ENCODE measurements at regions not wholly inside any gene's neighbourhood (a gene's known extent, or its start where the extent isn't known, plus 50 kb on each side); places are given as distances from the start of the nearest gene placed in this dataset.
A peak's percentile ranks its signal among the peaks of the same experiment; 100 is the strongest.

DNA sequence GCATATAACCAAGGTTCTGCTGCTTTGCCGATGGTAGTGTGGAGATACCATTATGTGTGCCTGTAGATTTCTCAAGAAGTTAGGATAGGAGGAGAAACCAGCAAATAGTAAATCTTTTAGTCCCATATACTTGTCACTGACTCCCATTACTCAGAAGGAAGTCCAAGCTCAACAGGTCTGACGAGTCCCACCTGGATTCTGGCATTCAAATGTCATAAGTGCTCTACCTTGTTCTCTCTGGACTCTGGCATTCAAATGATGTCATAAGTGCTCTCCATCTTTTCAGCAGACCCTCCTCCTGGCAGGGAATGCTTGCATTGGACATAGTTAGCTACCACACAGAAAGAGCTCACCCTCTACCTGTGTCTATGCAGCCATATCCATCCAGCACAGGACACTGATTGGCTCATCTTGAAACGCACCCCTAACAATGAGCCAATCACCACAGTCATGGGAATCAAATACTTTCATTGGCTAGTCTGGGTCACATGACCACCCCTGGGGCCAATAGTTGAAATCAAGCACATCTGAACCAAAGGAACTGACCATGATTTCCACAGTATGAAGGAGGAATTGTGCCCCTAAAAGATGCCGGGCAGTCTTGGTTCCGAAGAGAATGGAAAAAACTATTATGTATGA lies 205.0 kb upstream of the ADAMTS9 start:
- no peak for DNase-seq (ENCODE audit: low read depth)

DNA sequence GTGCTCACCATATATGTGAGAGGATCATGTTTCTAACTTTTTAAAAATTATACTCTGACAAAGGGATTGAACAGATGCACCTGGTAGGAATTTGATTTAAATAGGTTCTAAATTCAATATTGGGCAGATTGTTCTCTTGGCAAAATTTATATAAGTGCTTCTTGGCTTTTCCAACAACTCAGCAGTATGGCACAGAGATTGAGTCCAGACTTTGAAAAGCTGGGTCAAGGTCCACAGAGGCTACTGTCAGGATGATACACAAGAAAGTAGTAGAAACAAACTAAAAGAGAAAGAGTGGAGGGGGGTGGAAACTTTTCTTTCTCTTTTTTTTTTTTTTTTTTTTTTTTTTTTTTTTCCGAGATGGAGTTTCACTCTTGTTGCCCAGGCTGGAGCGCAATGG lies 203.2 kb upstream of the ADAMTS9 start:
- DNase-seq (ENCODE audit: low read depth), result no peak

DNA sequence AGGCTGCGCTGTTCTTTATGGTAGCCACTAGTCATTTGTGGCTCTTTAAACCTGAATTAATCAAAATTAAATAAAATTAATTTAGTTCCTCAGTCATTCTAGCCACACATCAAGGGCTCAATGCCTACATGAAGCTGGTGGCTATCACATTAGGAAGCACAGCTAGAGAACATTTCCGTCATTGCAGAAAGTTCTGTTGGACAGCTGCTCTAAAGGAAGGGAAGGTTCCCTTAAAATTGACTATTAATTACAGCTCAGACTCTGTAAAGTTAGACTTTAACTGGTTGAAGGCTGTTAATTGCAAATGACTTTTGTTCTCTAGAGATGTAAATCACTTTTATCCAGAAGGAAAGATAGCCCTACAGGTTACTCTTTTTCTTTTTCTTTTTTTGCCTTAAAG lies 202.7 kb upstream of the ADAMTS9 start:
- no peak for DNase-seq (ENCODE audit: low read depth)

DNA sequence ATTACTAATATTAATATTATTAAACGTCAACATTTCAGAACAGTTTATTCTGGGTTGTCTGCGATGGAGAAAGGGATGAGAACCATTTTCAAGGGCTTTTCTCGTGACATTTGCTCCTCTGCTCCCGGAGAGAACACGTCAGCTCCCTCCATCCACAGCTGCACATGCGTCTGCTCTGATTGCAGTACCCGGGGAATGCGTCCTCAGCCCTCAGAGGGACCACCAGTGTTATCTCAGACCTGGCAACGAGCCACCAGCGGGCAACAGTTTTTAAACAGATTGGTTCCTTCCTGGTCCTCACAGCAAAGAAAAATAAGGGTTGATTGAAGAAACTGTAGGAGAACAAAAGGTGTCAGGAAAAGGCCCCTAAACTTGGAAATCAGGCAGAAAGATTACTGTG lies 202.2 kb upstream of the ADAMTS9 start:
- DNase-seq (ENCODE audit: low read depth), result no peak

GRCh38 chr3:64888840-64889392 lies 201.1 kb upstream of the ADAMTS9 start:
- no peak for DNase-seq (ENCODE audit: low read depth)

- no peak for DNase-seq (ENCODE audit: low read depth)
These were observed 200.4 kb upstream of the ADAMTS9 start for GRCh38 chr3:64888165-64888564.

DNA sequence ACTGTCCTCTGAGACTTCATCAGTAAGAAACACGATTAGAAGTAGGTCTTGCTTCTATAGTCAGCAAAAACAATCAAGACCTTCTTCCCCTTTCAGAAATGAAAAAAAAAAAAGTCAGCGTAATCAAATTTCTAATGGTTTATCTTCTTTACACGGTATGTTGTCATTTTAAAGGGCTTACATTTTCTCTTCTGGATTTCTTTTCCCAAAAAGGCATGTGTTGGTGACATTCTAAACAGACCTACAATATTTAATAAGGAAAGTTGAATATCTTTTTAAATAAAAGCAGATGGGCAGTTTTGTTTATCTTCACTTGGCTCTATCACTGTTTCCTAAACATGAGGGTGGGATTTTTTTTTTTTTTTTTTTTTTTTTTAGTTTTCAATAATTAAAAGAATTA lies 197.3 kb upstream of the ADAMTS9 start:
- DNase-seq (ENCODE audit: low read depth), result no peak

GRCh38 chr3:64884536-64884935 lies 196.7 kb upstream of the ADAMTS9 start:
- DNase-seq (ENCODE audit: low read depth), result no peak

GRCh38 chr3:64880916-64881315 lies 193.1 kb upstream of the ADAMTS9 start:
- no peak for DNase-seq (ENCODE audit: low read depth)

- DNase-seq (ENCODE audit: low read depth), result no peak
These were observed 190.6 kb upstream of the ADAMTS9 start for GRCh38 chr3:64878362-64878761.

DNA sequence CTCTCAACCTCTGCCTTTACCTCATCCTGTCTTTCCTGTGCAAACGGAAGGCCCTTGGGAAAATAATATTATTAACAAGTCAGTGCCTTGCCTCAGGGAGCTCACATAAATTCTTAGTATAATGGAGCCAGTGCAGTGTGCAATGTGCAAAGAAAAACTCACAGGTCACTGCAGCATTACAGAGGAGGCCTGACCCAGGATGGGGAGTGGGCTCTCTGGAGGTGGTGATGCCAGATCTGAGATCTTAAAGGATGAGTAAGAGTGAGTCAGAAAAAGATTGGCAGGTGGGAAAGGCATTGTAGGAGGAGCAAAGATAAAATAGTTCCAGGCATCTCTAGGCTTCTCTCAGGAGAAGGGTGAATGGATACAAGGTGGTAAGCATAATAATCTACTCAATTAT lies 185.6 kb upstream of the ADAMTS9 start:
- DNase-seq (ENCODE audit: low read depth), result no peak

DNA sequence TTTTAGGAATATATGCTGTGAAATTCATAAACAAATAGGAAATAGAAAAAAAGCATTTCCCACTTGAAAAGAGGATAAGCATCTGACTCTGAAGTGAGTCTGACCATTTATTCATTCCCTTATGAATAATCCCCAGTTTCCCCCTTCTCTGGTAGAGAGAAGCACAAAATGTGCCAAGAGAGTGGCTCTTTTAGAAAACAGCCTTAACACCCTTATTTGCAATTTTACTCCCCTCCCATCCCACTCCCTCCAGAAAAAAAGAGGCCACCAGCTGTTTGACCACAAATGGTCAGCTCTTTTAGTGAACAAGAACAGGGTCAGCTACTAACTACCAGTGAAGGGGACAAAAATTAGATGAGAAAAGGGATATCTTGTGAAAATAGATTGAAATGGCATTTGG lies 184.5 kb upstream of the ADAMTS9 start:
- peak; percentile 27 for DNase-seq (ENCODE audit: low read depth)

GRCh38 chr3:64871834-64872249 lies 184.0 kb upstream of the ADAMTS9 start:
- no peak for DNase-seq (ENCODE audit: low read depth)

- peak; percentile 44 for DNase-seq (ENCODE audit: low read depth)
These were observed 183.3 kb upstream of the ADAMTS9 start for GRCh38 chr3:64870876-64871646.

- DNase-seq (ENCODE audit: low read depth), result no peak
These were observed 179.4 kb upstream of the ADAMTS9 start for GRCh38 chr3:64867224-64867623.

DNA sequence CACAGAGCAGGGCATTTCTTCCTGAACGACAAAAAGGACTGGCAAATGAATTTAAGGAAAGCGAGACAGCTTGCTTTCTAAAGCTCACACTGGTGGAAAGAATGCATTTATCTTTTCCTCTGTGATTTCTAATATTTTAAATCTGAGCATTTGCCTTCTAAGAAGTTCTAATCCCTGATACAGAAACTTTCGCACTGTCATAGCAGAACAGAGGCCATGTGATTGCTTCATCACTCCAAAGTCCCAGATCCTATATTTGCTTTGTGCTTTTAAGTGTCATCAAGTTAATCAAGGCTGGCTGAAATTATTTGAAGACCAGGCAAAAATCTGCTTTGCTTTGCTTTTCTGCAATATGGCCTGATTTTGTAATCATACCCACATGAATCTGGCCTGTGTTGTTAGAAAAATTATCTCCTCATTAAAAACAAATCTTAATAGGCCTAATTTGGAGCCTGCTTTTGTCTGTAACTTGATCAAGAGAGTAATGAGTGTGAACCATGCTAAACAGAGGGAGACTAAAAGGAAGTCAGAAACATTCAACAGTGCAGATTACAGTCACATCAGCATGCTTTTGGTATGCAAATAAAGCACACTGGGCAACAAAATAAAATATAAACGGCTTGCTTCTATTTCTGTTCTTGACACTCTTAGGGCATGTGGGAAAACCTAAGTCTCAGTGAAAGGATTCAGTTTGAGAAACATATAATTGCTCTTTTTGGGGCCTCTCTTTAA lies 178.2 kb upstream of the ADAMTS9 start:
- DNase-seq (ENCODE audit: low read depth), result no peak

DNA sequence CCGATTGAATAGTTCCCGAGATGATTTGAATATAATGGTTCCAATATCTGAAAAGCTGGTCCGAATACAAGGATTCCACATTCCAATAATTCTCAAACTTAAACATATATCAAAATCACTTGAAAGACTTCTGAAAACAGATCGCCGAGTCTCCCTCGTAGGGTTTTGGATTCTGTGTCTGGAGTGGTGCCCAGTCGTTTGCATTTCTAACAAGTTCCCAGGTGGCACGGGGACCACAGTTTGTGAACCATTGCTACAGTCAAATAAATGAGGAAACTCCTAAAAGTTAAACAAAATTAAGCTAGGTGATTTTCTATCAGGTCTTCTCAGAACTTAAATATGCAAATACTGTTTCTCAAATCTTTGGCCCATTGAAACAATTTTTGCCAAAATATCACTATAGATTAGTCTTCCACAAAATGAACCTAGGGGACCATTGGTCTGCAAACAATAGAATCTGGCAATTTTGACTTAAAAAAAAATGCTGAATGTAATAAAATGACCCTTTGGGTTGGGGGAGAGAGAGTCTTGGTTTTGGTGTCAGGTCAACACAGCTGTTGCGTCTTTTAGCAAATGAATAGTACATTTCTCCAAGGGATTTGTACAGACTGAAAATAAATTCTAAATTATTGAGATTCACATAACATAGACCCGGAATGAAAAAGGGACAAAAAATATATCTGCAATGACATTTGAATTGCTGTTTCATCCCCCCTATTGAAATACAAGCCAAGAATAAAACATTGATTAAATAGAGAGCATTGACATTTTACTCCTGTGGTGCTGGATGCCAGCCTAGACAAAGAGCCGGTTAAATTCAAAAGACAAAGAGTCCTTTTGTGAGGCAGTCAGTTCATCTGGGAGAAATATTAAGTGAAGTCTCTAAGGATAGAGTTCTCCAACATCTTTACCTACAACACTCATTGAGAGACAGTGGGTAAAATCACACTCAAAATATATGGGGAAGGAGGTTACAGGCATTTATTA lies 175.7 kb upstream of the ADAMTS9 start:
- DNase-seq (ENCODE audit: low read depth), result no peak

- DNase-seq (ENCODE audit: low read depth), result no peak
These were observed 173.9 kb upstream of the ADAMTS9 start for GRCh38 chr3:64861684-64862083.

DNA sequence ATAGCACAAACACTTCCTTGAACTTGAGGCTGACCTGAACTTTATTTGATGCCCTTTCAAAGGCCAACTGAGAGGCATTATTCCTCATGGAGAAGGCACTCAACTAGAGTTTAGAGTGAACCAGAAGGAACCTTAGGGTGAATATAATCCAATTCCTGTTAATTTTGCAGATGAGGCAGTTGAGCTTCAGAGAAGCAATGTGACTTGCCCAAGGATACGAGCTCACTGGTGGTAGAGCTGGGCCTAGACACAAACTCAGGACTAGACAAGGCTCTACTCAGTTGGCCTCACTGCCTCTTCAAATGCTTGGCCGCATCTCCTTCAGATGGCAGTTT lies 172.7 kb upstream of the ADAMTS9 start:
- DNase-seq (ENCODE audit: low read depth), result no peak

DNA sequence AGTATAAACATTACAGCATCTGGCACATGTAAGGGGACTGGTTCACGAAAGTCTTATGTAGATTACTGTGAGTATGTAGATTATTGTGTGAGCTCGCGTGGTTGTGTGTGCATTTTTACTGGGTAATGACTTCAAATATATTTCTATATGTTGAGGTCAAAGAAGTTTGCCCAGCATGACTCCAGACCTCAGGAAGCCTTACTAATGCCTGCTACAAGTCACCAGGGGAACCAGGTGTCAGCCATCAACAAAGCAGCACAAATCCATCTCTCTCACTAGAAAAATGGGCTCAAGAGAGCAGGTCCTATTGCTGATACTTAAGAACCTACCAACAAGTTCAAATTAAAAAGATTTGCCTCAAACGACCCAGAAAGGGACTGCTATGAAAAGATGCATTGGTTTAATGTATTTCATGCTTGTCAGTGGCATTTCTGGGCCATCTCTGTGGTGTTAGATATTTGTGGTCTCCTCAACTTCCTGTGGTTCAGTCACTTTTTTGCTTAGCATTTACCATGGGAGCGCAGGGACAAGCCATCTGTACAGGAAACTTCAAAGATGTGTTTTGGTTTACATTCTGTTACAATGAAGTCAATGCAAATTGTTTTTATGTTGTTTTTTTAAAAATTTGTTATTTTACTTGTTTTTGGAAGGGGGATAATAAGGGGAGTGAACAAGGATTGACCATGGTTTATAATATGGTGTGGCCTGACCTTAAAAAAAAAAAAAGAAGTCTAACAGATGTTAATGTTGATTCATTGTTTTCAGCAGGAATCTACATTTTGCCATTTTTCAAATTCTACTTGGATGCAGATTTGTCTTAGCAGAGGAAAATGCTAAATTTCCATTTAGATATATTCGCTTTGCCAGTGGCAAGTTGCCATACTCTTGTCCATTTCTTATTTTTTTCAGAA lies 172.1 kb upstream of the ADAMTS9 start:
- DNase-seq (ENCODE audit: low read depth), result peak; percentile 59
